SU-DHL-6 (cell line): ENCODE measurements at regions not wholly inside any gene's neighbourhood (a gene's known extent, or its start where the extent isn't known, plus 50 kb on each side); places are given as distances from the start of the nearest gene placed in this dataset.

Experiments
- EZH2phosphoT487 ChIP-seq: fragments of 200-600 bp; sonication (generic), shearing (Covaris generic); conservative IDR thresholded peaks from 2 replicates; pipeline ENCODE4 v1.6.1; 2018; ENCODE audit warnings: mild to moderate bottlenecking, antibody characterized with exemption, low read length, moderate library complexity, mixed read lengths
- TF ChIP-seq, protein P1 (sequence below): fragments of 200-600 bp; sonication (generic); IDR thresholded peaks from one replicate; pipeline ENCODE4 v1.5.1; 2017; ENCODE audit warnings: antibody characterized with exemption, mild to moderate bottlenecking, low read length, moderate library complexity; ENCODE audit not compliant: insufficient read depth, poor library complexity, severe bottlenecking

DNA sequence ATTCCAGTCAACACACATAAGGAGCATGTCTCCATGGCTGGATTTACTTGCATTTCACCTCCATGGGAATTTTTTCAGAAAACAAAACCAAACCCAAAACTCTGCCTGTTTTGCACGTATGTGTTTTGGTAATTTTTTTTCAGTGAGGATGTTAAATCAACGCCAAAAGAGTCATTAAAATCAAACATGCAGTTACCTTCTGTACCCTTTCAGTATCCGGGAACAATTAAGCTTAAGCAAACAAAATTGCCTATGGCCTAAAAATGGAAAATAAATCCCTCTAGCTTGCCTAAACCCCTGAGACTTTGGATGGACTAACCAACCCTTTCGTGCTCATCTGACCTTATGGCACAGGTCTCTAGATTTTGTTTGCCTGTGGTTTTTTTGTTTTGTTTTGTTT lies 209.2 kb upstream of the KLF4 start:
- TF ChIP-seq, protein P1, sequence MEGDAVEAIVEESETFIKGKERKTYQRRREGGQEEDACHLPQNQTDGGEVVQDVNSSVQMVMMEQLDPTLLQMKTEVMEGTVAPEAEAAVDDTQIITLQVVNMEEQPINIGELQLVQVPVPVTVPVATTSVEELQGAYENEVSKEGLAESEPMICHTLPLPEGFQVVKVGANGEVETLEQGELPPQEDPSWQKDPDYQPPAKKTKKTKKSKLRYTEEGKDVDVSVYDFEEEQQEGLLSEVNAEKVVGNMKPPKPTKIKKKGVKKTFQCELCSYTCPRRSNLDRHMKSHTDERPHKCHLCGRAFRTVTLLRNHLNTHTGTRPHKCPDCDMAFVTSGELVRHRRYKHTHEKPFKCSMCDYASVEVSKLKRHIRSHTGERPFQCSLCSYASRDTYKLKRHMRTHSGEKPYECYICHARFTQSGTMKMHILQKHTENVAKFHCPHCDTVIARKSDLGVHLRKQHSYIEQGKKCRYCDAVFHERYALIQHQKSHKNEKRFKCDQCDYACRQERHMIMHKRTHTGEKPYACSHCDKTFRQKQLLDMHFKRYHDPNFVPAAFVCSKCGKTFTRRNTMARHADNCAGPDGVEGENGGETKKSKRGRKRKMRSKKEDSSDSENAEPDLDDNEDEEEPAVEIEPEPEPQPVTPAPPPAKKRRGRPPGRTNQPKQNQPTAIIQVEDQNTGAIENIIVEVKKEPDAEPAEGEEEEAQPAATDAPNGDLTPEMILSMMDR, result no peak
- TF ChIP-seq EZH2phosphoT487, result no peak
